ENCODE measurements at regions not wholly inside any gene's neighbourhood (a gene's known extent, or its start where the extent isn't known, plus 50 kb on each side); places are given as distances from the start of the nearest gene placed in this dataset.
"Not testable (repeated sequence)": the region's sequence is repeated elsewhere in the genome, so short reads cannot be mapped to it uniquely, and the experiment has no call there.

GRCh38 chr12:46686267-46686942 is 139.4 kb downstream of the SLC38A4 start:
- no peak overlapping the region for H3K27ac ChIP-seq (ENCODE audit: low read depth, low read length)
- DNase-seq: no peak
- no peaks in the 10 kb centered on the region for H3K36me3 Mint-ChIP-seq (ENCODE audit: low read depth)
- no peaks in the 10 kb centered on the region for H3K4me1 ChIP-seq (ENCODE audit: control insufficient read depth, insufficient read depth, low read length)
- peaks cover 5% of the 10 kb centered on the region for H3K9me3 ChIP-seq (ENCODE audit: control insufficient read depth, low read length)
- H3K4me3 ChIP-seq (ENCODE audit: low read length): no peak overlapping the region
- no peaks in the 10 kb centered on the region for H3K36me3 ChIP-seq (ENCODE audit: control insufficient read depth, insufficient read depth, low read length)
- no peaks in the 10 kb centered on the region for H3K27me3 Mint-ChIP-seq (ENCODE audit: insufficient read depth)
- no peaks in the 10 kb centered on the region for H3K27me3 ChIP-seq (ENCODE audit: control insufficient read depth, insufficient read depth, low read length, poor library complexity, severe bottlenecking)
- H3K9ac ChIP-seq (ENCODE audit: extremely low read depth, low read length, poor library complexity, severe bottlenecking): no peak overlapping the region
- no peak for TF ChIP-seq CTCF (conservative IDR thresholded peaks at IDR 0.05)
- 100% methylated on average over 1 of the region's 3 CpGs; no CpG with 5 or more reads in 1 of the 2 experiments for WGBS, 2 experiments (ENCODE audit: insufficient coverage in 1 of 2, insufficient read length in 1 of 2)
- no peak overlapping the region for H3K27ac Mint-ChIP-seq
- no peaks in the 10 kb centered on the region for H3K4me1 Mint-ChIP-seq
- no peak overlapping the region for H3K4me3 Mint-ChIP-seq
- peaks cover 22% of the 10 kb centered on the region for H3K9me3 Mint-ChIP-seq

- not testable (repeated sequence) for H3K4me3 Mint-ChIP-seq; H3K27ac ChIP-seq (ENCODE audit: low read depth, low read length)
Observed at GRCh38 chr12:46684243-46684642, 141.6 kb downstream of the SLC38A4 start.

GRCh38 chr12:46682148-46682547 is 143.6 kb downstream of the SLC38A4 start:
- Mint-ChIP-seq H3K9me3 (peaks cover 22% of the 10 kb centered on the region), H3K4me1 (peaks cover 11% of the 10 kb centered on the region), H3K27ac (no peak overlapping the region), H3K36me3 (ENCODE audit: low read depth) (no peaks in the 10 kb centered on the region), H3K27me3 (ENCODE audit: insufficient read depth) (no peaks in the 10 kb centered on the region), H3K4me3 (no peak overlapping the region)
- TF ChIP-seq CTCF (conservative IDR thresholded peaks at IDR 0.05): no peak
- no peaks in the 10 kb centered on the region for H3K36me3 ChIP-seq (ENCODE audit: control insufficient read depth, insufficient read depth, low read length)
- 86% methylated on average over 1 of the region's 1 CpG; no CpG with 5 or more reads in 1 of the 2 experiments for WGBS, 2 experiments (ENCODE audit: insufficient coverage in 1 of 2, insufficient read length in 1 of 2)
- H3K4me1 ChIP-seq (ENCODE audit: control insufficient read depth, insufficient read depth, low read length): peaks cover 3% of the 10 kb centered on the region
- H3K27ac ChIP-seq (ENCODE audit: low read depth, low read length): no peak overlapping the region
- no peak overlapping the region for H3K9ac ChIP-seq (ENCODE audit: extremely low read depth, low read length, poor library complexity, severe bottlenecking)
- peaks cover 5% of the 10 kb centered on the region for H3K9me3 ChIP-seq (ENCODE audit: control insufficient read depth, low read length)
- H3K27me3 ChIP-seq (ENCODE audit: control insufficient read depth, insufficient read depth, low read length, poor library complexity, severe bottlenecking): no peaks in the 10 kb centered on the region
- DNase-seq: no peak
- H3K4me3 ChIP-seq (ENCODE audit: low read length): no peak overlapping the region

More at GRCh38 chr12:46684243-46684642, 141.6 kb downstream of the SLC38A4 start:
- not testable (repeated sequence) for H3K4me1 ChIP-seq (ENCODE audit: control insufficient read depth, insufficient read depth, low read length); DNase-seq; H3K9ac ChIP-seq (ENCODE audit: extremely low read depth, low read length, poor library complexity, severe bottlenecking); H3K36me3 ChIP-seq (ENCODE audit: control insufficient read depth, insufficient read depth, low read length); H3K9me3 ChIP-seq (ENCODE audit: control insufficient read depth, low read length); H3K4me1 Mint-ChIP-seq; H3K36me3 Mint-ChIP-seq (ENCODE audit: low read depth); H3K27me3 Mint-ChIP-seq (ENCODE audit: insufficient read depth); H3K27me3 ChIP-seq (ENCODE audit: control insufficient read depth, insufficient read depth, low read length, poor library complexity, severe bottlenecking); H3K27ac Mint-ChIP-seq; H3K4me3 ChIP-seq (ENCODE audit: low read length)
- peaks cover 22% of the 10 kb centered on the region for H3K9me3 Mint-ChIP-seq
- WGBS, 2 experiments (ENCODE audit: insufficient coverage in 1 of 2, insufficient read length in 1 of 2): 88% methylated on average over 1 to 3 of the region's 3 CpGs
